GM12891 (cell line): ENCODE measurements at regions not wholly inside any gene's neighbourhood (a gene's known extent, or its start where the extent isn't known, plus 50 kb on each side); places are given as distances from the start of the nearest gene placed in this dataset.

Experiments used
- POLR2A ChIP-seq: IDR thresholded peaks from 2 replicates; pipeline ENCODE4 v1.6.1; 2011; ENCODE audit warnings: low read depth, low read length, control low read depth
- POLR2AphosphoS5 ChIP-seq: IDR thresholded peaks from 2 replicates; pipeline ENCODE4 v1.6.1; 2011; ENCODE audit warnings: low read depth, low read length, control low read depth
- SPI1 ChIP-seq: IDR thresholded peaks from 2 replicates; pipeline ENCODE4 v1.6.1; 2011; ENCODE audit warnings: low read depth, low read length, control low read depth
- TAF1 ChIP-seq: IDR thresholded peaks from 2 replicates; pipeline ENCODE4 v1.6.1; 2011; ENCODE audit warnings: low read depth, low read length, control low read depth

GRCh38 chr5:124873188-124873587, 126.7 kb upstream of the ZNF608 start:
- TF ChIP-seq POLR2AphosphoS5 (no peak), TAF1 (no peak), POLR2A (no peak), SPI1 (no peak)
